B cell (primary cell): ENCODE measurements at regions not wholly inside any gene's neighbourhood (a gene's known extent, or its start where the extent isn't known, plus 50 kb on each side); places are given as distances from the start of the nearest gene placed in this dataset.

Source experiments
- CTCF ChIP-seq: fragments of 200-600 bp; IDR thresholded peaks from one replicate; pipeline ENCODE4 v1.8.0; 2022; ENCODE audit warnings: antibody characterized with exemption, mild to moderate bottlenecking
- EZH2 ChIP-seq: IDR thresholded peaks from 2 replicates; pipeline ENCODE4 v1.6.1; 2012; ENCODE audit warnings: borderline replicate concordance, low read depth, mild to moderate bottlenecking, moderate library complexity, low read length; ENCODE audit not compliant: insufficient read depth, poor library complexity, severe bottlenecking

DNA sequence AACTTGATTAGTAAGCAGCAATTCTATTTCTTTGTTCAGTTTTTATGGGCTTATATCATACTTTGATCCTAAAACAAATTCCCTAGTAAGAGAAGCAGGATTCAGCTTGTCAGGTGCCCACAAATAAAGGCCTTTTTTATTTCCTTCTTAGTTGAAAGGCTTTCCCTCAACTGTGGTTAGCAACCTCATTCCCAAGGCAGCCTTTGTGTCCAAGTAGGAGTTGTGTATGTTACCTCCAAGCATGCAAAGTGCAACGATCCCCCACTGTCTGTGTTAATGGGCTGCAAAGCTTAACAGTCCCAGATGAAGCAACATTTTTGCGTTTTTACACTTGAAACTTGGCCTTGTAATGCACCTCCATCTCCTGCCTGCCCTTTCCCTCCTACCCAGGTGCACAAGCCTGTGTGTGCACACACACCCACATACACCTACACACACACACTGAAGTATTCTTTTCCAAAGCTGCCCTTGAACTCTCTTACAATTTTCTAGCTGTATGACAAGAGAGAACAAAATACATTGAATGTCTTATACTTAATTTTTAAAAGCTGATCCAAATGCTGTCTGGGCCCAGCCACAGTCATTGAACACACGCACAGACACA lies 278.2 kb downstream of the SNX13 start:
- TF ChIP-seq CTCF (no peak), EZH2 (no peak)
